Liver (tissue), 3 donors: ENCODE measurements at regions not wholly inside any gene's neighbourhood (a gene's known extent, or its start where the extent isn't known, plus 50 kb on each side); places are given as distances from the start of the nearest gene placed in this dataset.

ENCODE experiments used
- EGR1 ChIP-seq, 2 donors: IDR thresholded peaks; 2 replicates each; pipeline ENCODE4 v1.6.1; 2016 to 2018; ENCODE audit warnings: antibody characterized with exemption in 2 of 2, low read depth in 2 of 2
- JUND ChIP-seq, 2 donors: IDR thresholded peaks; 2 replicates each; pipeline ENCODE4 v1.6.1; 2016; ENCODE audit warnings: antibody characterized with exemption in 2 of 2
- NR2F2 ChIP-seq: IDR thresholded peaks from 2 replicates; pipeline ENCODE4 v1.6.1; 2016; ENCODE audit warnings: antibody characterized with exemption
- RAD21 ChIP-seq, 2 donors: IDR thresholded peaks; 2 replicates each; pipeline ENCODE4 v1.6.1; 2016; ENCODE audit warnings: antibody characterized with exemption in 2 of 2, mild to moderate bottlenecking in 2 of 2
- RXRA ChIP-seq, 2 donors: IDR thresholded peaks; 2 replicates each; pipeline ENCODE4 v1.6.1; 2017 to 2018; ENCODE audit warnings: antibody characterized with exemption in 2 of 2, mild to moderate bottlenecking in 1 of 2
- TAF1 ChIP-seq: conservative IDR thresholded peaks from 2 replicates; pipeline ENCODE4 v1.6.1; 2016; ENCODE audit warnings: antibody characterized with exemption, mild to moderate bottlenecking
- YY1 ChIP-seq: IDR thresholded peaks from 2 replicates; pipeline ENCODE4 v1.6.1; 2016; ENCODE audit warnings: antibody characterized with exemption, mild to moderate bottlenecking
- TF ChIP-seq, protein P1 (sequence below): IDR thresholded peaks from 2 replicates; pipeline ENCODE4 v1.6.1; 2016; ENCODE audit warnings: antibody characterized with exemption
- TF ChIP-seq, protein P2 (sequence below): fragments of 150-350 bp; IDR thresholded peaks from 2 replicates; pipeline ENCODE4 v1.5.1; 2017; ENCODE audit warnings: improper control_type of control experiment, low read depth, low read length; ENCODE audit not compliant: missing input control
- TF ChIP-seq, protein P3 (sequence below): IDR thresholded peaks from 2 replicates; pipeline ENCODE4 v1.6.1; 2016; ENCODE audit warnings: antibody characterized with exemption
- donor health status: healthy.
- donor health status: healthy.

DNA sequence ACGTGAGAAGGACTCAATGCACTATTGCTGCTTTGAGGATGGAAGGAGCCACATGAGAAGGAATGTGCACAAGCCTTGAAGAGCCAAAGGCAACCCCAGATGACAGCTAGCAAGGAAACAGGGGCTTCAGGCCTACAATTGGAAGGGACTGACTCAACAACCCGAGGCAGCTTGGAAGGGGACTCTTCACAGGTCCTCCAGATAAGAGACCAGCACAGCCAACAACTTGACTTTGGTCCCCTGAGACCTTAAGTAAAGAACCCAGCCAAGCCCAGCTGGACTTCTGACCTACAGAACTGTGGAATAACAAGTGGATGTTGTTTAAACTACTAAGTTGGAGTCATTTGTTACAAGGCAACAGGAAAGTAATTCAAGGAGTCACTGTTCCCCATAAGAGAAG is 277.2 kb downstream of the SUCLG1 start:
- TF ChIP-seq, protein P1, sequence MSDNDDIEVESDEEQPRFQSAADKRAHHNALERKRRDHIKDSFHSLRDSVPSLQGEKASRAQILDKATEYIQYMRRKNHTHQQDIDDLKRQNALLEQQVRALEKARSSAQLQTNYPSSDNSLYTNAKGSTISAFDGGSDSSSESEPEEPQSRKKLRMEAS = no peak
- TF ChIP-seq, protein P2, sequence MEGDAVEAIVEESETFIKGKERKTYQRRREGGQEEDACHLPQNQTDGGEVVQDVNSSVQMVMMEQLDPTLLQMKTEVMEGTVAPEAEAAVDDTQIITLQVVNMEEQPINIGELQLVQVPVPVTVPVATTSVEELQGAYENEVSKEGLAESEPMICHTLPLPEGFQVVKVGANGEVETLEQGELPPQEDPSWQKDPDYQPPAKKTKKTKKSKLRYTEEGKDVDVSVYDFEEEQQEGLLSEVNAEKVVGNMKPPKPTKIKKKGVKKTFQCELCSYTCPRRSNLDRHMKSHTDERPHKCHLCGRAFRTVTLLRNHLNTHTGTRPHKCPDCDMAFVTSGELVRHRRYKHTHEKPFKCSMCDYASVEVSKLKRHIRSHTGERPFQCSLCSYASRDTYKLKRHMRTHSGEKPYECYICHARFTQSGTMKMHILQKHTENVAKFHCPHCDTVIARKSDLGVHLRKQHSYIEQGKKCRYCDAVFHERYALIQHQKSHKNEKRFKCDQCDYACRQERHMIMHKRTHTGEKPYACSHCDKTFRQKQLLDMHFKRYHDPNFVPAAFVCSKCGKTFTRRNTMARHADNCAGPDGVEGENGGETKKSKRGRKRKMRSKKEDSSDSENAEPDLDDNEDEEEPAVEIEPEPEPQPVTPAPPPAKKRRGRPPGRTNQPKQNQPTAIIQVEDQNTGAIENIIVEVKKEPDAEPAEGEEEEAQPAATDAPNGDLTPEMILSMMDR = no peak
- no peak for TF ChIP-seq RAD21 (IDR thresholded peaks at IDR 0.05)
- TF ChIP-seq JUND (IDR thresholded peaks at IDR 0.05) = no peak
- no peak for TF ChIP-seq RXRA (IDR thresholded peaks at IDR 0.05)
- no peak for TF ChIP-seq YY1
- no peak for TF ChIP-seq EGR1 (IDR thresholded peaks at IDR 0.05; ENCODE audit: low read depth in 2 of 2)
- TF ChIP-seq, protein P3, sequence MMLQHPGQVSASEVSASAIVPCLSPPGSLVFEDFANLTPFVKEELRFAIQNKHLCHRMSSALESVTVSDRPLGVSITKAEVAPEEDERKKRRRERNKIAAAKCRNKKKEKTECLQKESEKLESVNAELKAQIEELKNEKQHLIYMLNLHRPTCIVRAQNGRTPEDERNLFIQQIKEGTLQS = no peak
- TF ChIP-seq TAF1 = no peak
- TF ChIP-seq NR2F2 = no peak
